Erythroblast (primary cell): ENCODE measurements at regions not wholly inside any gene's neighbourhood (a gene's known extent, or its start where the extent isn't known, plus 50 kb on each side); places are given as distances from the start of the nearest gene placed in this dataset.

Experiments
- GATA1 ChIP-seq: IDR thresholded peaks from 2 replicates; pipeline ENCODE4 v1.6.1; 2011; ENCODE audit warnings: low read depth, mild to moderate bottlenecking, control low read depth, low read length, moderate library complexity
- POLR2A ChIP-seq: IDR thresholded peaks from 2 replicates; pipeline ENCODE4 v1.6.1; 2011; ENCODE audit warnings: mild to moderate bottlenecking, low read length

DNA sequence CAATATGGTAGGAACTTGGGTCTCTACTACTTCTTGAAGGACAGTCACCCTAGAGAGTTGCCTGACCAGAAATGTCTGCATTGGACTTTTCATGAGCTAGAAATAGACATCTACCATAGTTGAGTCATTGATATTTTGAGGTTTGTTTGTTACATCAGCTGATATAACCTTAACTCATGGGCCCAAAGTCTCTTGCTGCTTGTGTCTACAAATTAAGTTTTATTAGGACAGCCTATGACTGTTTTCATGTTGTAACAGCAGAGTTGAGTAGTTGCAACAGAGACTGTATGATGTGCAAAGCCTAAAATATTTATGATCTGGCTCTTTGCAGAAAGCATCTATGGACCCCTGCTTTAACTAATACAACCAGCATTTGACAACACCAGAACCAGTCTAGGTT, 155.3 kb downstream of the MIAT start:
- TF ChIP-seq POLR2A (no peak), GATA1 (no peak)
